ENCODE measurements at regions not wholly inside any gene's neighbourhood (a gene's known extent, or its start where the extent isn't known, plus 50 kb on each side); places are given as distances from the start of the nearest gene placed in this dataset.

DNA sequence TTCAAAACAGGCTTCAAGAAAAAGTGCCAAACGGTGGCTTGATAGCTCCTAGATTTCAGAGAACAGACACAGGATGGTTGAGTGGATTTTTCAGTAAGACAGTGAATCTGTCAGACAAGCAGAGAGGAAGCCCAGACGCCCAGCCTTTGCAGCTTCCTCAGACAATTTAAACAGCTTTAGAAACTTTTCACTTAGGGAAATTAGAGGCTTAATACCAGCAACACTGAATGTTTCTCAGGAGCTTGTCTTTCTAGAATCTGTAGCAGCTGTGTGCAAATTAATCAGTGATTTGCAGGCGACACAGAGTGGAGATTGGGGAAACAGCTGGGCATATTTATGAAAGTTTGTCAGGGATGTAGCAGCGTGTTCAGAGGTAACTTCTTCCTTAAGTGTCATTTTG lies 362.1 kb downstream of the GALC start:
- TF ChIP-seq, protein P1, sequence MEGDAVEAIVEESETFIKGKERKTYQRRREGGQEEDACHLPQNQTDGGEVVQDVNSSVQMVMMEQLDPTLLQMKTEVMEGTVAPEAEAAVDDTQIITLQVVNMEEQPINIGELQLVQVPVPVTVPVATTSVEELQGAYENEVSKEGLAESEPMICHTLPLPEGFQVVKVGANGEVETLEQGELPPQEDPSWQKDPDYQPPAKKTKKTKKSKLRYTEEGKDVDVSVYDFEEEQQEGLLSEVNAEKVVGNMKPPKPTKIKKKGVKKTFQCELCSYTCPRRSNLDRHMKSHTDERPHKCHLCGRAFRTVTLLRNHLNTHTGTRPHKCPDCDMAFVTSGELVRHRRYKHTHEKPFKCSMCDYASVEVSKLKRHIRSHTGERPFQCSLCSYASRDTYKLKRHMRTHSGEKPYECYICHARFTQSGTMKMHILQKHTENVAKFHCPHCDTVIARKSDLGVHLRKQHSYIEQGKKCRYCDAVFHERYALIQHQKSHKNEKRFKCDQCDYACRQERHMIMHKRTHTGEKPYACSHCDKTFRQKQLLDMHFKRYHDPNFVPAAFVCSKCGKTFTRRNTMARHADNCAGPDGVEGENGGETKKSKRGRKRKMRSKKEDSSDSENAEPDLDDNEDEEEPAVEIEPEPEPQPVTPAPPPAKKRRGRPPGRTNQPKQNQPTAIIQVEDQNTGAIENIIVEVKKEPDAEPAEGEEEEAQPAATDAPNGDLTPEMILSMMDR (IDR thresholded peaks at IDR 0.05; ENCODE audit: extremely low read depth in 1 of 2, insufficient read depth in 1 of 2, low read depth in 1 of 2, low read length in 2 of 2): no peak
- TF ChIP-seq POLR2A (IDR thresholded peaks at IDR 0.05; ENCODE audit: low read depth, low read length) (no peak), POLR2AphosphoS5 (IDR thresholded peaks at IDR 0.05; ENCODE audit: insufficient read depth, low read depth, low read length) (no peak), EZH2 (IDR thresholded peaks at IDR 0.05; ENCODE audit: borderline replicate concordance, low read depth, low read length, severe bottlenecking) (no peak), MAX (IDR thresholded peaks at IDR 0.05; ENCODE audit: insufficient read depth, insufficient read length) (no peak), JUN (IDR thresholded peaks at IDR 0.05; ENCODE audit: borderline replicate concordance, insufficient read depth, insufficient read length, low read depth) (no peak)
